Panc1 (cell line): ENCODE measurements at regions not wholly inside any gene's neighbourhood (a gene's known extent, or its start where the extent isn't known, plus 50 kb on each side); places are given as distances from the start of the nearest gene placed in this dataset.

ENCODE experiments used
- POLR2AphosphoS5 ChIP-seq: IDR thresholded peaks from 2 replicates; pipeline ENCODE4 v1.6.1; 2012; ENCODE audit warnings: mild to moderate bottlenecking, low read depth, low read length, moderate library complexity
- REST ChIP-seq, 2 experiments: IDR thresholded peaks; 2 replicates each; pipeline ENCODE4 v1.6.1; 2011 to 2012; ENCODE audit warnings: low read depth in 2 of 2, control low read depth in 1 of 2, low read length in 1 of 2, mild to moderate bottlenecking in 1 of 2, moderate library complexity in 1 of 2; ENCODE audit not compliant: insufficient read depth in 1 of 2
- TCF7L2 ChIP-seq: IDR thresholded peaks from 2 replicates; pipeline ENCODE4 v1.6.1; 2011; ENCODE audit warnings: mild to moderate bottlenecking, low read depth, low read length, inconsistent platforms
- TF ChIP-seq, protein P1 (sequence below): fragments of 450-650 bp; IDR thresholded peaks from 2 replicates; pipeline ENCODE4 v1.5.1; 2017; ENCODE audit warnings: mild to moderate bottlenecking

DNA sequence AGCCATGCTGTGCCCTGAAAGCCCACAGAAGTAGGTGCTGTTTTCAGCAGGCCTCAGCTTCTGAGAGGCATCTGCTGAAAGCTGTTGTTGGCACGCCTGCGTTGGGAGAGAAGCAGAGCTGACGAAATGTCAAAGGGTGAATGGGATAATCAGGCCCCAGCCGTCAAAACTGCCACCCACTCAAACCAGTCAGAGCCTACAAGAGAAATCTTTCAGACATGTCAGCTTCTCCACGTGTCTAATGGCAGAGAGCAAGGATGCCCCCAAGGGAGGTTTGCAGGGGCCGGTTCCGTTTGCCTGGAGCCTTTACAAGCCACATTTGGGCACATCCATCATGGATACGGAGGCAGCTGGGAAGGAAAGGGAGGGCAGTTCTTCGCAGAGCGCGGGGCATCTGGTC, 568.2 kb upstream of the EEF2KMT start:
- TF ChIP-seq, protein P1, sequence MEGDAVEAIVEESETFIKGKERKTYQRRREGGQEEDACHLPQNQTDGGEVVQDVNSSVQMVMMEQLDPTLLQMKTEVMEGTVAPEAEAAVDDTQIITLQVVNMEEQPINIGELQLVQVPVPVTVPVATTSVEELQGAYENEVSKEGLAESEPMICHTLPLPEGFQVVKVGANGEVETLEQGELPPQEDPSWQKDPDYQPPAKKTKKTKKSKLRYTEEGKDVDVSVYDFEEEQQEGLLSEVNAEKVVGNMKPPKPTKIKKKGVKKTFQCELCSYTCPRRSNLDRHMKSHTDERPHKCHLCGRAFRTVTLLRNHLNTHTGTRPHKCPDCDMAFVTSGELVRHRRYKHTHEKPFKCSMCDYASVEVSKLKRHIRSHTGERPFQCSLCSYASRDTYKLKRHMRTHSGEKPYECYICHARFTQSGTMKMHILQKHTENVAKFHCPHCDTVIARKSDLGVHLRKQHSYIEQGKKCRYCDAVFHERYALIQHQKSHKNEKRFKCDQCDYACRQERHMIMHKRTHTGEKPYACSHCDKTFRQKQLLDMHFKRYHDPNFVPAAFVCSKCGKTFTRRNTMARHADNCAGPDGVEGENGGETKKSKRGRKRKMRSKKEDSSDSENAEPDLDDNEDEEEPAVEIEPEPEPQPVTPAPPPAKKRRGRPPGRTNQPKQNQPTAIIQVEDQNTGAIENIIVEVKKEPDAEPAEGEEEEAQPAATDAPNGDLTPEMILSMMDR: no peak
- TF ChIP-seq POLR2AphosphoS5: no peak
- no peak for TF ChIP-seq REST (IDR thresholded peaks at IDR 0.05; ENCODE audit: insufficient read depth in 1 of 2, low read depth in 2 of 2, low read length in 1 of 2)
- TF ChIP-seq TCF7L2: no peak
